Right atrium auricular region (tissue), 2 donors: ENCODE measurements at regions not wholly inside any gene's neighbourhood (a gene's known extent, or its start where the extent isn't known, plus 50 kb on each side); places are given as distances from the start of the nearest gene placed in this dataset.

Experiments
- DNase-seq: peaks from one replicate; pipeline ENCODE4 v3.0.0-alpha.2; 2019; ENCODE audit warnings: low spot score
- H3K27ac ChIP-seq, 2 donors: fragments of 200-600 bp; sonication (generic); 1 replicate in 1 of 2; 2 replicates in 1 of 2; pipeline ENCODE4 v1.5.1; 2016 to 2019
- H3K27me3 ChIP-seq, 2 donors: fragments of 200-600 bp; sonication (generic); one replicate each; pipeline versions ENCODE4 v1.5.1 to v1.6.0; 2017 to 2019
- H3K36me3 ChIP-seq: fragments of 200-600 bp; sonication (generic); one replicate; pipeline ENCODE4 v1.5.1; 2016
- H3K4me1 ChIP-seq, 2 donors: fragments of 200-600 bp; sonication (generic); one replicate each; pipeline versions ENCODE4 v1.5.1 to v1.6.0; 2017 to 2019
- H3K4me3 ChIP-seq, 2 donors: fragments of 200-600 bp; sonication (generic); 1 replicate in 1 of 2; 2 replicates in 1 of 2; pipeline ENCODE4 v1.5.1; 2017 to 2019; ENCODE audit warnings: mild to moderate bottlenecking in 1 of 2, moderate library complexity in 1 of 2
- H3K9me3 ChIP-seq, 2 donors: fragments of 200-600 bp; sonication (generic); one replicate each; pipeline ENCODE4 v1.5.1; 2019
- CTCF ChIP-seq, 2 donors: fragments of 200-600 bp; sonication (generic); IDR thresholded peaks; one replicate each; pipeline ENCODE4 v1.5.1; 2019; ENCODE audit warnings: antibody characterized with exemption in 2 of 2

- no peaks in the 10 kb centered on the region for H3K27me3 ChIP-seq
- H3K27ac ChIP-seq, result no peak overlapping the region
- DNase-seq, result no peak
- H3K36me3 ChIP-seq, result no peaks in the 10 kb centered on the region
- H3K9me3 ChIP-seq, result no peaks in the 10 kb centered on the region
- no peak for TF ChIP-seq CTCF (IDR thresholded peaks at IDR 0.05)
- H3K4me1 ChIP-seq, result no peaks in the 10 kb centered on the region
- no peak overlapping the region for H3K4me3 ChIP-seq
Observed at GRCh38 chr4:160675550-160675949, 1488.2 kb downstream of the FSTL5 start.

- Histone ChIP-seq H3K9me3 (peaks cover 0 to 6% of the 10 kb centered on the region in 2 donors), H3K4me3 (no peak overlapping the region), H3K27me3 (no peaks in the 10 kb centered on the region), H3K36me3 (no peaks in the 10 kb centered on the region), H3K4me1 (no peaks in the 10 kb centered on the region), H3K27ac (no peak overlapping the region)
- no peak for DNase-seq
- no peak for TF ChIP-seq CTCF (IDR thresholded peaks at IDR 0.05)
Observed at GRCh38 chr4:160685729-160686128, 1478.1 kb downstream of the FSTL5 start.

- Histone ChIP-seq H3K36me3 (no peaks in the 10 kb centered on the region), H3K9me3 (no peaks in the 10 kb centered on the region), H3K27ac (no peak overlapping the region), H3K4me1 (no peaks in the 10 kb centered on the region), H3K4me3 (no peak overlapping the region), H3K27me3 (no peaks in the 10 kb centered on the region)
- no peak for TF ChIP-seq CTCF (IDR thresholded peaks at IDR 0.05)
- DNase-seq, result no peak
Observed at GRCh38 chr4:160701671-160702070, 1462.1 kb downstream of the FSTL5 start.

- Histone ChIP-seq H3K4me3 (no peak overlapping the region), H3K27ac (no peak overlapping the region), H3K9me3 (no peaks in the 10 kb centered on the region), H3K36me3 (no peaks in the 10 kb centered on the region), H3K4me1 (no peaks in the 10 kb centered on the region), H3K27me3 (no peaks in the 10 kb centered on the region)
- DNase-seq, result no peak
- TF ChIP-seq CTCF (IDR thresholded peaks at IDR 0.05), result no peak
Observed at GRCh38 chr4:160709026-160709425, 1454.8 kb downstream of the FSTL5 start.

- Histone ChIP-seq H3K36me3 (no peaks in the 10 kb centered on the region), H3K9me3 (no peaks in the 10 kb centered on the region), H3K27me3 (no peaks in the 10 kb centered on the region), H3K4me1 (no peaks in the 10 kb centered on the region), H3K4me3 (no peak overlapping the region), H3K27ac (no peak overlapping the region)
- no peak for DNase-seq
- TF ChIP-seq CTCF (IDR thresholded peaks at IDR 0.05), result no peak
Observed at GRCh38 chr4:160709546-160709945, 1454.3 kb downstream of the FSTL5 start.

GRCh38 chr4:160716551-160716950 lies 1447.2 kb downstream of the FSTL5 start:
- Histone ChIP-seq H3K4me3 (no peak overlapping the region), H3K36me3 (no peaks in the 10 kb centered on the region), H3K27me3 (no peaks in the 10 kb centered on the region), H3K27ac (no peak overlapping the region), H3K9me3 (no peaks in the 10 kb centered on the region), H3K4me1 (no peaks in the 10 kb centered on the region)
- TF ChIP-seq CTCF (IDR thresholded peaks at IDR 0.05), result no peak
- no peak for DNase-seq
